ENCODE measurements at regions not wholly inside any gene's neighbourhood (a gene's known extent, or its start where the extent isn't known, plus 50 kb on each side); places are given as distances from the start of the nearest gene placed in this dataset.

- no peaks in the 10 kb centered on the region for H3K9me3 ChIP-seq (ENCODE audit: insufficient read depth, low read depth, low read length)
- H3K4me2 ChIP-seq (ENCODE audit: low read length) = no peak overlapping the region
- H2BK120ac ChIP-seq (ENCODE audit: insufficient read depth, low read length, poor library complexity) = no peak overlapping the region
- no peak overlapping the region for H3K18ac ChIP-seq (ENCODE audit: low read length)
- H3K4me1 ChIP-seq (ENCODE audit: control insufficient read depth in 1 of 2, insufficient read depth in 2 of 2, low read length in 2 of 2) = peaks cover 0 to 2% of the 10 kb centered on the region in 2 experiments
- H3K23ac ChIP-seq (ENCODE audit: low read length) = no peak overlapping the region
- no CpG with 5 or more reads among the region's 2 CpGs for WGBS (ENCODE audit: extremely low coverage, insufficient coverage, insufficient read length)
- no peak overlapping the region for H3K14ac ChIP-seq (ENCODE audit: low read length)
- H4K91ac ChIP-seq (ENCODE audit: low read depth, low read length) = no peak overlapping the region
- H2AFZ ChIP-seq (ENCODE audit: insufficient read depth, low read length, poor library complexity) = no peak overlapping the region
- no peak overlapping the region for H4K8ac ChIP-seq (ENCODE audit: low read depth, low read length)
- H2BK5ac ChIP-seq (ENCODE audit: low read depth, low read length, poor library complexity) = no peak overlapping the region
- no peaks in the 10 kb centered on the region for H3K36me3 ChIP-seq (ENCODE audit: control insufficient read depth in 1 of 2, insufficient read depth in 2 of 2, low read length in 2 of 2)
- H3K27me3 ChIP-seq (ENCODE audit: insufficient read depth, low read length) = no peaks in the 10 kb centered on the region
- H3K79me1 ChIP-seq (ENCODE audit: low read length) = no peaks in the 10 kb centered on the region
- H3K27ac ChIP-seq (ENCODE audit: low read depth, low read length) = no peak overlapping the region
- H4K12ac ChIP-seq (ENCODE audit: low read depth, low read length) = no peak overlapping the region
- H3K4me3 ChIP-seq (ENCODE audit: low read depth, low read length) = no peak overlapping the region
- no peaks in the 10 kb centered on the region for H3K79me2 ChIP-seq (ENCODE audit: control insufficient read depth, insufficient read depth, low read length, poor library complexity)
- no peak overlapping the region for H3K4ac ChIP-seq (ENCODE audit: low read depth, low read length)
- H2BK12ac ChIP-seq (ENCODE audit: low read length) = no peak overlapping the region
- no peak overlapping the region for H2AK5ac ChIP-seq (ENCODE audit: low read length)
- no peak for DNase-seq
- no peak overlapping the region for H3K9ac ChIP-seq (ENCODE audit: low read length)
These were observed 1197.3 kb downstream of the SORCS3 start for GRCh38 chr10:105838392-105838791.

- Histone ChIP-seq H3K4me2 (ENCODE audit: low read length) (no peak overlapping the region), H4K12ac (ENCODE audit: low read depth, low read length) (no peak overlapping the region), H3K4me3 (ENCODE audit: low read depth, low read length) (no peak overlapping the region), H2AK5ac (ENCODE audit: low read length) (no peak overlapping the region), H4K91ac (ENCODE audit: low read depth, low read length) (no peak overlapping the region), H3K18ac (ENCODE audit: low read length) (no peak overlapping the region), H3K4me1 (ENCODE audit: control insufficient read depth in 1 of 2, insufficient read depth in 2 of 2, low read length in 2 of 2) (peaks cover 0 to 2% of the 10 kb centered on the region in 2 experiments), H3K9ac (ENCODE audit: low read length) (no peak overlapping the region), H3K79me2 (ENCODE audit: control insufficient read depth, insufficient read depth, low read length, poor library complexity) (no peaks in the 10 kb centered on the region), H2BK120ac (ENCODE audit: insufficient read depth, low read length, poor library complexity) (no peak overlapping the region), H2AFZ (ENCODE audit: insufficient read depth, low read length, poor library complexity) (no peak overlapping the region), H3K27ac (ENCODE audit: low read depth, low read length) (no peak overlapping the region), H3K23ac (ENCODE audit: low read length) (no peak overlapping the region), H4K8ac (ENCODE audit: low read depth, low read length) (no peak overlapping the region), H3K9me3 (ENCODE audit: insufficient read depth, low read depth, low read length) (no peaks in the 10 kb centered on the region), H3K27me3 (ENCODE audit: insufficient read depth, low read length) (no peaks in the 10 kb centered on the region), H2BK12ac (ENCODE audit: low read length) (no peak overlapping the region), H3K14ac (ENCODE audit: low read length) (no peak overlapping the region), H3K79me1 (ENCODE audit: low read length) (no peaks in the 10 kb centered on the region), H3K36me3 (ENCODE audit: control insufficient read depth in 1 of 2, insufficient read depth in 2 of 2, low read length in 2 of 2) (no peaks in the 10 kb centered on the region), H3K4ac (ENCODE audit: low read depth, low read length) (no peak overlapping the region), H2BK5ac (ENCODE audit: low read depth, low read length, poor library complexity) (no peak overlapping the region)
- no CpG with 5 or more reads among the region's 2 CpGs for WGBS (ENCODE audit: extremely low coverage, insufficient coverage, insufficient read length)
- no peak for DNase-seq
These were observed 1196.9 kb downstream of the SORCS3 start for GRCh38 chr10:105837951-105838350.

- H4K91ac ChIP-seq (ENCODE audit: low read depth, low read length) = no peak overlapping the region
- peak in 1 of 2 donors; percentile 17 for DNase-seq
- no peaks in the 10 kb centered on the region for H3K27me3 ChIP-seq (ENCODE audit: insufficient read depth, low read length)
These were observed 1193.4 kb downstream of the SORCS3 start for GRCh38 chr10:105834261-105835059.

GRCh38 chr10:105827133-105827532 is 1186.0 kb downstream of the SORCS3 start:
- H3K27ac ChIP-seq (ENCODE audit: low read depth, low read length) = no peak overlapping the region
- no peak overlapping the region for H2BK5ac ChIP-seq (ENCODE audit: low read depth, low read length, poor library complexity)
- H3K4me1 ChIP-seq (ENCODE audit: control insufficient read depth in 1 of 2, insufficient read depth in 2 of 2, low read length in 2 of 2) = no peaks in the 10 kb centered on the region
- no peak overlapping the region for H2BK120ac ChIP-seq (ENCODE audit: insufficient read depth, low read length, poor library complexity)
- no peak overlapping the region for H3K4me2 ChIP-seq (ENCODE audit: low read length)
- no peak for DNase-seq
- no peak overlapping the region for H4K8ac ChIP-seq (ENCODE audit: low read depth, low read length)
- H3K36me3 ChIP-seq (ENCODE audit: control insufficient read depth in 1 of 2, insufficient read depth in 2 of 2, low read length in 2 of 2) = no peaks in the 10 kb centered on the region
- H3K79me2 ChIP-seq (ENCODE audit: control insufficient read depth, insufficient read depth, low read length, poor library complexity) = no peaks in the 10 kb centered on the region
- H2AFZ ChIP-seq (ENCODE audit: insufficient read depth, low read length, poor library complexity) = no peak overlapping the region
- H4K91ac ChIP-seq (ENCODE audit: low read depth, low read length) = no peak overlapping the region
- no peaks in the 10 kb centered on the region for H3K27me3 ChIP-seq (ENCODE audit: insufficient read depth, low read length)
- no peak overlapping the region for H2AK5ac ChIP-seq (ENCODE audit: low read length)
- no peak overlapping the region for H3K9ac ChIP-seq (ENCODE audit: low read length)
- H3K14ac ChIP-seq (ENCODE audit: low read length) = no peak overlapping the region
- H3K18ac ChIP-seq (ENCODE audit: low read length) = no peak overlapping the region
- H4K12ac ChIP-seq (ENCODE audit: low read depth, low read length) = no peak overlapping the region
- no peak overlapping the region for H3K23ac ChIP-seq (ENCODE audit: low read length)
- H3K79me1 ChIP-seq (ENCODE audit: low read length) = no peaks in the 10 kb centered on the region
- no peaks in the 10 kb centered on the region for H3K9me3 ChIP-seq (ENCODE audit: insufficient read depth, low read depth, low read length)
- H3K4me3 ChIP-seq (ENCODE audit: low read depth, low read length) = no peak overlapping the region
- no peak overlapping the region for H3K4ac ChIP-seq (ENCODE audit: low read depth, low read length)
- WGBS (ENCODE audit: extremely low coverage, insufficient coverage, insufficient read length) = no CpG with 5 or more reads among the region's 1 CpG
- H2BK12ac ChIP-seq (ENCODE audit: low read length) = no peak overlapping the region

More at GRCh38 chr10:105834261-105835059, 1193.4 kb downstream of the SORCS3 start:
- Histone ChIP-seq H2BK12ac (ENCODE audit: low read length) (no peak overlapping the region), H3K4me1 (ENCODE audit: control insufficient read depth in 1 of 2, insufficient read depth in 2 of 2, low read length in 2 of 2) (peaks cover 0 to 2% of the 10 kb centered on the region in 2 experiments), H3K18ac (ENCODE audit: low read length) (no peak overlapping the region), H4K12ac (ENCODE audit: low read depth, low read length) (no peak overlapping the region), H2BK120ac (ENCODE audit: insufficient read depth, low read length, poor library complexity) (no peak overlapping the region), H3K4me2 (ENCODE audit: low read length) (no peak overlapping the region), H3K79me2 (ENCODE audit: control insufficient read depth, insufficient read depth, low read length, poor library complexity) (no peaks in the 10 kb centered on the region), H2AFZ (ENCODE audit: insufficient read depth, low read length, poor library complexity) (no peak overlapping the region), H3K27ac (ENCODE audit: low read depth, low read length) (no peak overlapping the region), H3K9me3 (ENCODE audit: insufficient read depth, low read depth, low read length) (no peaks in the 10 kb centered on the region), H3K4ac (ENCODE audit: low read depth, low read length) (no peak overlapping the region), H3K79me1 (ENCODE audit: low read length) (no peaks in the 10 kb centered on the region), H2AK5ac (ENCODE audit: low read length) (no peak overlapping the region), H3K23ac (ENCODE audit: low read length) (no peak overlapping the region), H3K14ac (ENCODE audit: low read length) (no peak overlapping the region), H3K4me3 (ENCODE audit: low read depth, low read length) (no peak overlapping the region), H2BK5ac (ENCODE audit: low read depth, low read length, poor library complexity) (no peak overlapping the region), H3K9ac (ENCODE audit: low read length) (no peak overlapping the region), H3K36me3 (ENCODE audit: control insufficient read depth in 1 of 2, insufficient read depth in 2 of 2, low read length in 2 of 2) (no peaks in the 10 kb centered on the region), H4K8ac (ENCODE audit: low read depth, low read length) (no peak overlapping the region)
- 100% methylated on average over 1 of the region's 4 CpGs for WGBS (ENCODE audit: extremely low coverage, insufficient coverage, insufficient read length)

Measured in trophoblast cell (in vitro differentiated cells and primary cell).